Smooth muscle cell of the brain vasculature (primary cell): ENCODE measurements at regions not wholly inside any gene's neighbourhood (a gene's known extent, or its start where the extent isn't known, plus 50 kb on each side); places are given as distances from the start of the nearest gene placed in this dataset.

Experiments
- DNase-seq: peaks from one replicate; pipeline ENCODE4 v3.0.0-alpha.2; 2012; ENCODE audit warnings: low read depth, low spot score

DNA sequence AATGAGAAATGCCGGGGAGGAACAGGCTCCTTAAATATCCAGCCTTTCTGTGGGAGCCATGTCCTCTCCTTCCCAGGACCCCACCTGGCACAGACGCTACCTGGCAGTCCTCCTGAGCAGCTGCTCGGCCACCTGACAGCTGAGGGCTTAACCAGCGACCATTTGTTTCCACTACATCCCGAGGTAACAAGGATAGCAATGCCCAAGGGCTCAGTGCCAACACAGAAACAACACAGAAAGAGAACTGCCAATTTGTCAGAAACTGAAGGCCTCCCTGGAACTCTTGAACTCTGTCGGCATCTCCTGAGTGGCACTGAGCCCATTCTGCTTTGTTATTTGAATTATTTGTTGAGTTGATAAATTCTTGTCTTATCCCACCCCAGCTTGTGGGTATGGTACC lies 122.2 kb upstream of the ARHGAP28 start:
- no peak for DNase-seq

DNA sequence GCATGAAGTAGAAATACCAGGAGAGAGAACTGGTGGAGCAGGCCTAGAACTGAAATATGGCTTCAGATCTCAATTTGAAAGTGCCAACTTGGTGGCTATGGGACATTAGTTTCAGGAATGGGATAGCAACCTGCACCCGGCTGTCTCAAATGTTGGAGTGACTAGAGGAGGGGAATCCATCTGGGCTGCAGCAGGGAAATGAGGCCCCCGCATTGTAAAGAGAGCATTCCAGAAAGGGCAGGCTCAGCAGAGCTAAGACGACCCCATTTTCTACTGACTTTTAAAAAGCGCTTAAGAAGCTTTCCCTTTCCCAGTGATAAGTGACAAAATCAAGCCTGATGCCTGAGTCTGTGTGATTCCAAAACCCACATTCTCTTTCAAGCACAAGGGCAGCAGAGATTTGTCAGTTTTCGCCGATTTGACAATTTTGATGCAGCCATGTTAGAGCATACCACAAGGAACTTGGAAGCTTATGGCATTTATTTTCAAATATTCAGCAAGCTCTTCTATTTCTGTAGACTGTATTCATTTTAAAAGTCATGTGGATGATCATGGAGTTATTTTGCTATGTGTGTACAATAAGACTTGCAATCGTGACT lies 119.8 kb upstream of the ARHGAP28 start:
- DNase-seq, result no peak

DNA sequence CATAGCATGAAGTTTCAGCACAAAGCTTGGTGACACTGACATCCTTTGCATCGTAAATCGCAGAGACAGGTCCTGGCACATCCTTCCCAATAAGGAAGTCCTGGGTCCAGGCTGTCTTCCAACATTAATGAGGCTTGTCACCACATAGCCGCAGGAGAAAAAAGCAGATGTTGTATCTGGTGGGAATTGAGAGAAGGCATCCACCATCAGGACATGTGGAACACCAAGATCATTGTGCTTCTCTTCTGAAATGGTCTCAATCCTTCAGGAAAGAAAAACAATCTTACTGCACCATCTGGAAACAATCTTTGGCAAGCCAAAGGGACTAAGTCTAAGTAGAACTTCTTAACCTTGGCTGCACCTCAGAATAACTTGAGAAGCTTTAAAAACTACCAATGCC lies 119.0 kb upstream of the ARHGAP28 start:
- DNase-seq, result no peak

DNA sequence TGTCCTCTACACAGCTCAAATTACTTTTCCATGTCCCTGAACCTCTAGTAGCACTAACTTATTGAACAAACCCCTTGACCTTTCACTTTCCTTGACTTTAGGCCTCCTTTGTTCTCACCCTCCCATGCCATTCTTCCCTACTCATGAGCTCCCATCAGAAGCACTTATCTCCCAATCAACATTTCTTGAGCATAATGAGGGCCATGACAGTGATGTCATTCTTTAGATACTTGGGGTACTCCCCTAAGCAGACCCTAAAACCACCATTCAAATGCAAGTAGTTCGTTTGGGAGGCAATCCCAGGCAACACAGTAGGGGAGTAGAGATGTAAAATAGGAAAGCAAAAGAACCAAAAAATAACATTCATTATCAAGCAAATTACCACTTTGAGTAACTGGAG lies 115.9 kb upstream of the ARHGAP28 start:
- DNase-seq, result no peak

DNA sequence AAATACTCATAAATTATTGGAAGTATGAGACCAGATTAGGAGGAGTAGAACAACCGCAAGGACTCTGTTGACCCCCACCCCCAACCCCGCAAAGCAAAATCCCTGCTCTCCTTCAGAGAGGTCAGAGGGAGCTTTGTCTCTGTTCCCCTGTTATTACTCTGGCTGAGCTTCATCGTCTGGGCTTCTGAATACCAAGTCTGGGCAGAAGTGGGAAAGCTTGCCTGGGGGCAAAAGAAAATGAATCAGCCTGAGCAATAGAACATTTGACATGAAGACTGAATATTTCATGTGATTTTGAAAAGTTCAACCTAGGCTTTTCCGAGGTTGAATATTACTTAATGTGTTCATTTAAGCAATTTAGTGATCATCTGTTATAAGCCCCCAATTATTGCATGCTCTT lies 114.6 kb upstream of the ARHGAP28 start:
- no peak for DNase-seq

DNA sequence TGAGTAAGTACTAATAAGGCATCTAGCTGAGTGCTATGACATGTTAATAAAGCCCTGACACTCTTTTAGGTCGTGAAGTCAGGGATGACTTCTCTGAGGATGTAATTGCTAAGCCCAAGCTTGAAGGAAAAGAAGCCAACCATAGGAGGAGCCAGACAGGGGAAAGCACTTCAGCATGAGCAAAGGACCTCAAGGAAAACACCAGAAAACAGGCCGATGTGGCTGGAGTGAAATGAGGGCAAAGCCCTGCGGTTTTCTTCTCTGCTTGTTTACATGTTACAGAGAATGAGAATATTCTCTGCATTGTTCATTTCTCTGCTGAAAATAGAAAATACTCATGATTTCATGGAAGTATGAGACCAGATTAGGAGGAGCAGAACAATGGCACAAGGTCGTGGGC lies 112.5 kb upstream of the ARHGAP28 start:
- no peak for DNase-seq

DNA sequence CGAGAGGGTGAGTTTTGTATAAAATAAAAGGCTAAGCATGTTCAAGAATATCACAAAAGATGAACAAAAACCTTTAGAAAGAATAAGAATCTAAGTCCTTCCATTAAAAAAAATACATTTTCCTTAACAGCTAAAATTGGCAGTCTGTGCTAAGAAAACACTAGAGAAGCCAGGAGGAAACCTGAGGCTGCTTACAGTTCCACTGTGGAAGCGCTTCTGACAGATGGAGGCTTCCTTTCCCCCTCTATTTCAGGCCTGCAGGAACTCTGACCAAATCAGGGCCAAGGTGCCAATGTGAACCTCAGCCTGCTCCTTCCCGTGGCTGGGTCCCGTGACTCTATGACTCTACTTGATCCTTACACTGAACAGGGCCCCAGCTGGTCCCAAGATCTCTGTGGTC lies 108.1 kb upstream of the ARHGAP28 start:
- DNase-seq, result no peak

DNA sequence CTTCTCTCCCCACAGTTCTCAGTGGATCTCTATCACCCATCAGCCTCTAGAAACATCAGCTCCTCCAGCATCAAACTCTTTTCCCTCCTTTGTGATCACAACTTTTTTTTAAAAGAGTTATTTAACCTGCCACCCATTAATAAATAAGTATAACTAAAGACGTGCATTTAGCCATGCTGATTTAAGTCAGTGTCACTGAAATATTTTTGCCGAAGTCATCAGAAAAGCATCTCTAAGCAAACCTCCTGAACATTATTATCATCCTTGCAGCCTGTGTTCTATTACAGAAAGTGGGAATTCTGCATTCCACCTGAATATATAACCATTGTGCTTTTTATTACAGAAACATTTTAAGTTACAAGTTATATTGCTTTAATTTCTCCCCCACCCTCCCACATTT lies 106.2 kb upstream of the ARHGAP28 start:
- DNase-seq, result no peak

DNA sequence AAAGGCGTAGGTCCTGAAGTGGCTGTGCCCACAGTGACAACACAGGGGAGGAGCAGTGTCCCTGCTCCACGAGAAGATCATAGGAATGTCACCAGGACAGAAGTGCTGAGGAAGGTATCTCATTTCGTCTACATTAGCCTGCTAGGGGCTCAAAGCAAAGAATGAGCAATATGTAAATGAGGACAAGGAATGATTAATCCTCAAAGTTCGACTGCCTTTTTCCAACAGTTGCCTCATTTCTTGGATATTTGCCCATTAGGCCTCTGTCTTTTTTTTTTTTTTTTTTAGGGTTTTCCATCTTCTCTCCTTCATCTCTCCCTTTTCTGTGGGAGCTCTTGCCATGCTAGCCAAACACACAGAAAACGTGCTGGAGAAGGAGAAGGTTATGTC lies 105.2 kb upstream of the ARHGAP28 start:
- no peak for DNase-seq

DNA sequence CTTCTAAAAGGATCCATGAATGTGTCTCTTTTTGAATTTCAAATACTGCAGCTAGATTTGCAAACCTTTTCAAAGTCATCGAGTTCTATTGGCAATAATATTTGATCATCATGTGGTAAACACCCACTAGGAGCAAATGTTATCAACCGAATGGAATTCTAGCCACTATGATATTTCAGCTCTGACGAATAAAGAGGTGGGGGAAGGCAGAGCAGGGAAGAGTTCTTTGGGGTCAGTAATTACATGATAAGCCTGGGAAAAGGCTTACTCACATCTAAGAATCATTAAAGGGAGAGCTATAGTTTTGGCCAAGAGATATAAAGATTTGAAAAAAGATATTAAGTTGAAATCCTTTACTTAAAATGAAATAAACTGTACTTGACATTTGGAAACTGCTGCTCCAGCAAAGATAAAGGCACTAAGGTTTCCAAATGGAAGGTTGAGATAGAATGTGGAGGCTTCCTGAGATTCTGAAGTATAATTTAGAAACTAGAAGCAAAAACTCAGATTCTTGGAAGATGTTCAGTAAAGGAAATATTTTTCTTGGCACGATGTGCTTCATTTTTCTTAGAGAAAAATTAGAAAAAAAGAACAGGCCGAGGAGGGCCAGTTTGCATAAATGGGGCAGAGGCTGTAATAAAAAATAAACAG lies 104.7 kb upstream of the ARHGAP28 start:
- DNase-seq, result no peak

DNA sequence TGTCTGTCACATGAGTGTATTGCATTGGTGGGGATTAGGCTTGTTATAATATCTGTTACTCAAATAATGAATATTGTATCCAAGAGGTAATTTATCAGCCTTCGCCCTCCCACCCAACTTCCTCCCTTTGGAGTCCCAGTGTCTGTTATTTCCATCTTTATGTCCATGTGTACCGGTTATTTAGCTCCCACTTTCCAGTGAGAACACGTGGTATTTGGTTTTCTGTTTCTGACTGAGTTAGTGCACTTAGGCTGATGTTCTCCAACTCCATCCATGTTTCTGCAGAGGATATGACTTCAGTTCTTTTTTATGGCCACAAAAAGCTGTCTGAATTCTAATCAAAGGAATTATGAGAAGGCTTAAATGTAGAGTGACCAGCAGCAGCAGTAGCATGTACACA lies 104.0 kb upstream of the ARHGAP28 start:
- no peak for DNase-seq

DNA sequence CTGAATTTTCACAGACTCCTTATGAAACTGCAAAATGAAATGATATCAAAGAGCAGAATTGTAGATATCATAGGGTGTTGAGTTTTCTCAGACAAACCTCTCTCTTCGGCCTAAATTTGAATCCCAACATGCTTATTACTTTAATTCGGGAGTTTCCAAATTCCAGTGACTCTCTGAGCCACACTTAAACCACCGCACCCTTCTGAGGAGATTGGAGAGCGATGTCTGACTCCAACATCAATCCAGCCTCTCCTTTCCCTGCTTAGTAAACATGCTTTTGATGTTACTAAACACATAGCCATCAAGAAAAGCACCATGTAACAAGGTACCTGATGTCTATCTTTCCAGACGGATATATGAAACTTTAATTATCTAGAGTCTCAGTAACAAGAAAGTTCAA lies 103.1 kb upstream of the ARHGAP28 start:
- DNase-seq, result no peak

DNA sequence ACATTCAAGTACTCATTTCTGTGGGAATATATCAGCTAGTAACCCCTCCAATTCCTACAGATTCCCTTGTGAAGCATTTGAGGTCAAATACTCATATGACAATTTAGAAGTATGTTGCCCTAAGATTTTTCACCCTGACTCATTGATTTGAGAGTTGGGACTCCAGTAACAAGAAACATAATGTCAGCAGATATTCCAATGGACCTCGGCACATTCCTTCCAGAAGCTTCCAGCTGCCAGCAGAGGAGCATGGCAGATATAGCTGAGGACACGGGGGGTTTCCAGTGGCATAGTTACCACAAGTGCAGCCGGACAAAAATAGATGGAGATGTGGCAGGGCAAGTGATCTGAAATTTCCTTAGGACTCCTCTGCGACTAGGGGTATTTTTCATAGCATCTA lies 101.9 kb upstream of the ARHGAP28 start:
- DNase-seq, result peak; percentile 51

DNA sequence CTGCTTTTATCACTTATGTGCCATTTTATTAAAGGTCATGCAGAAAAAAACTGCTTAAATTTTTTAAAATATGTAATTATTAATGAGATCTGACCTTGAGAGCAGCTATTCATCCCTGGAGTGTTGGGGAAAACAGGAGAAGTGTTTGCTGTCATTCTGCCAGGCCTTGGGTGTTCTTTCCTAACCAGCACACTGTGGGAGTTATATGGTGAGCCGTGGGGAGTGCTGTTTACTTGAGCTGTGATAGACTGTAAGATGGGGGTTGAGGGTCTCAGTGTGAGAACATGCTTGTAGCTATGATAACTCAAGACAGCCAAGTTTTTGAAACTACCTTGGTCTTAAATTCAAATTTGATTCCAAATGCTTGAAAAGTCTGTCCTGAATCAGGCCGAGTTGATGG lies 101.3 kb upstream of the ARHGAP28 start:
- DNase-seq, result peak; percentile 77

DNA sequence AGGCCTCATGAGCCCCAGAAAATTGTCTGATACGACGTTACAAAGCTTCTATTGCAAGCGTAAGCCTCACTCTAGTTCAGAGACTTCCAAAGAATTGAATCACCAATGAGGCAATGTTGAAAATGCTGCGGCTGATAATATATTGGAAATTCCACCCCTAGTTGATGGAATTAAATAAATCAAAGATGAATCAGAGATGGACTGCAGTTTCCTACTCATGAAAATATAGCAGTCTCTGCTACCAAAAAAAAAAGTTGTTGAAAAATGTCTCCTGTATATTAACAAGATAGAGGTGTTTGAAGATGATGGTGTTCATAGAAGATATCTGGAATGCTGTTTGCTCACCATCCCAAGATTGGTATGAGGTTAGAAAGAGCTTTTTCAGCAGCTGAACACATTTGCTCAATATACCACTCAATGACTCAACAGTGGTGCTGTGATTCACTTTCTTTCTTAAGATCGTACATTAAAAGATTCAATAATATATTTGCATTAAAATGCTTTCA lies 99.8 kb upstream of the ARHGAP28 start:
- no peak for DNase-seq

DNA sequence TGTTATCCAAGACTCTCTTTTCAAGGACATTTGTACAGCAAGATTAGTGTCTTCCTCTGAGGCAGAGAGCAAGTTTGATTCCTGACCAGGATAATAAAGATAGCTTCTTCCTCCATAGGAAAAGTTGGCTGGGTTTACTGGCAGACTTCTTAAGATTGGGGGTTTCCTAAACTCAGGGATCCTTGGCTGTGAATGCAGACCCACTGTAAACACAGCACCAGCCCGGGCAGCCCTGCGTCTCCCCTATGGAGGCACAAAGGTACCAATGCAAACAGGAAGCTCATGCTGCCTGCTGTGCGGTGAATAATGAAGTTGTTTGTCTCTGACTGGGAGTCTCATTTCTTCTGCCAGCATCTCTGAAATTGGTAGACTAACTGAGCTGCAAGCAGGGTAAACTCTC lies 96.2 kb upstream of the ARHGAP28 start:
- DNase-seq, result no peak

DNA sequence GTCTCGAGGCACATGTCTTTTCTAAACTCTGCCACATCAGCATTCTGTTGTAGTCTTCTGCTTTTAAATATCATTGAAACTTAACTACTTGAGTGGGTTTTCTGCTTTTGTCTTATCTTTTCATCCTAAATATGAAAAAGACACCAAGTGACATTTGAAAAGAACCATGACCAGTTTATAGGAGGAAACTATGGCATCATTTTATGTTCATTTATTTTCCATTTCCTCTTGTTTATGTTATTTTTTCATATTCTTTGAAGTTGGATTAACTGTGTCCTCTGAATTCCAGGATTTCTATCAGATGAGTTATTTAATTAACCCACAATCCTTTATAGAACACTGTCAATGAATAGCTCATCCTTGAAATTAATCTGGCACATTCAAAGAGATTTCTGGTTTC lies 93.4 kb upstream of the ARHGAP28 start:
- no peak for DNase-seq

DNA sequence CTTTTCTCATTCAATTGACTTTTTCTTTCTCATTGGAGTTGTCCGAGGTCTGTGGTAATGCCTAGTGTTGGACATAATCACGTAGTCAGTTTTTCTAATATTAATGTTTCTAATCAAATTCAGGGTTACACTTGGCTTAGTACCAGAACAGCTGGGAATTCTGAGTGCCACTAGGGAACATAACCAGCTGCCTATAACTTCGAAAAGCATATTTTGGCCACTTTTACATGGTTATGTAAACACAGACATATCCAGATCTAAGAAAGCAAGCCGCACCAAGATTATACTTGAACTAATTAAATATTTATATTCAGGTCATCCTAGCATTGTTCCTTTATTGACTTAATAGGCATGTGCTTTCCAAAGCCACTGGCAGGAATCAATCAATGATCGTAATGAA lies 91.1 kb upstream of the ARHGAP28 start:
- DNase-seq, result no peak

DNA sequence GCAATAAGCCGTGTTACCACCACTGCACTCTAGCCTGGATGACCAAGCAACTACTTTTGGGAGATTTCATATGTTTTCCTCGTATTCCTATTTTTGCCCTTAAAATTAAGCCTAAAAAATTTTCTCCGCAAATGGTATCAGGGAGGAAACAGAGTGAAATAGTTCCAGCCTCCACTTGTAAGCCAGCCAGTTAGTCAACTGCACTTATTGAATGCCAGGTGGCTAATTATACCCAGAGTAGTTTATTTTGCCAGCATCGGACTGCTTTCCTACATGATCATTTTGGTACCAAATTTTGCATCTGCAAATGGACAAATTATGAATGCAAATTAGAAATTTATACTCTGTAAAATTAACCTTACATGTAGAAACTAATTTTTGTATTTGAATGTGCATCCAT lies 90.2 kb upstream of the ARHGAP28 start:
- DNase-seq, result no peak

DNA sequence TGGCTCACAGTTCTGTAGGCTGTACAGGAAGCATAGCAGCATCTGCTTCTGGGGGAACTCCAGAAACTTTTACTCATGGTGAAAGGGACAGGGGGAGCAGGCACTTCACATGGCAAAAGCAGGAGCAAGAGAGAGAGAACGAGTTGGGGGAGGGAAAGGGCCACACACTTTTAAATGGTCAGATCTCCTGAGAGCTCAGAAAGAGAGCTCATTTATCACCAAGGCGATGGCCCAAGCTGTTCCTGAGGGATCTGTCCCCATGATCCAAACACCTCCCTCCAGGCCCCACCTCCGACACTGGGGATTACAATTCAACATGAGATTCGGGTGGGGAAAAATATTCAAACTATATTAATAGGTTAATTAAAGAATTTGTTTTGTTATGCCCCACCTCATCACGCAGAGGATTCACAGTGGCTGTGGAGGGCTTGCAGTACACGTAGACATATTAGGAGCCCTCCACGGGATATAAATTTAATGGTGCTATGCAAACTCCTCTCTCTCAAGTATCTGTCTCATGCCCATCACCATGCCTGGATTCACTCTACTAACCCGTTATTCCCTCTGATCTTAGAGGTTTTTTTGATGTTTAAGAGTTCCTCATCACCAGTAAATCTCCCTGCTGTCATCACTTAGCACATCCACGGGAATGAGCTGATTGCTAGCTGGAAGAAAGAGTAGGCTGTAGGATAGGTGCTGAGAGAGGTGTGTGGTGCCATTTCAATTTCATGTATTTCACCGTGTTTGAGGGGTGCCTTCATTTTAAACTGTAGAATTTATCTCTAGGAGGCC lies 84.5 kb upstream of the ARHGAP28 start:
- DNase-seq, result no peak

DNA sequence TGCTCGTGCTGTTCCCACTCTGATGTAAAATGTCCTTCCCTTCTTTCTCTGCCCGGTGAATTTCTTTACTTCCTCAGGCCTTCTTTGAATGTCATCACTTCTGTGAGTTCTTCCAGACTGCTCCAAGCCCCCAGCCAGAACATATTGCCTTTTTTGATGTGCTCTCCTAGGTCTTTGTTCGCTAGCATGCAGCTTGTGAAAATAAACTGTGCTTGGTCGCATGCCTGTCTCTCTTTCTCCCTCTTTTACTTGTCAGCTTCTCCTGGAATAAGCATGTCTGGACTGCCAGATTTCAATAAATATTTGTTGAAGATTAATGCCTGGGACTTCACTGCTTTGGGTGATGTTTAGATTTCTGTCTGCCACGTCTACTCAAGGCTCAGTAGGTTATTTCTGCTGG lies 82.7 kb upstream of the ARHGAP28 start:
- DNase-seq, result no peak

DNA sequence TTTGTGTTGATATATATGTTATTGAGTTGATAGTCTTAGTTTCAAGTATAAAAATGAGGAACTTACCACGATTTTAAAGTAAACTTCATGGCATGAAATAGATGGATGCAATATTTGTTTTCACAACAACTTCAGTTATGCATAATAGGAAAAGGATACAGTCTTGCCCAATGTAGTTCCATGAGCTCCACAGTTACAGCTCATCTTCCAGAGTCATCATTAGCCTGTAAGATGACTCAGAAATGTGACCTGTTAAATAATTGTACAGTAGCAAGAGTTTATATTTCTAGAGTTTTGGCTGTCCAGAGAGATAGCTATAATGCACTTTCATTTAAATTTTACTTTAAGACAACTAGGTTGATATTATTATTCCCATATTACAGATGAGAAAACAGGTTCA lies 80.9 kb upstream of the ARHGAP28 start:
- DNase-seq, result no peak
